ENCODE measurements at regions not wholly inside any gene's neighbourhood (a gene's known extent, or its start where the extent isn't known, plus 50 kb on each side); places are given as distances from the start of the nearest gene placed in this dataset.

GRCh38 chr5:56288873-56289601, 55.9 kb upstream of the ANKRD55 start (continued):
- peak; percentile 76; the same call in 1 of the 2 replicates for TF ChIP-seq JUND (IDR thresholded peaks at IDR 0.05; ENCODE audit: borderline replicate concordance, low read depth, low read length)
- peak; percentile 62; the same call in 1 of the 3 replicates for TF ChIP-seq JUND (tag; IDR thresholded peaks at IDR 0.05; ENCODE audit: borderline replicate concordance, low read depth, low read length)
- TF ChIP-seq SLC30A9 (CRISPR knock-in tag; IDR thresholded peaks at IDR 0.05) = no peak
- TF ChIP-seq TAF9B (IDR thresholded peaks at IDR 0.05; ENCODE audit: partially characterized antibody) = peak; percentile 21
- TF ChIP-seq ZBTB17 (CRISPR knock-in tag; IDR thresholded peaks at IDR 0.05) = 0 out of 2 replicates have a peak, but pooled peaks have one; percentile 17
- TF ChIP-seq ZNF79 (CRISPR knock-in tag; IDR thresholded peaks at IDR 0.05; ENCODE audit: low read depth) = no peak
- TF ChIP-seq DNMT1 (IDR thresholded peaks at IDR 0.05) = 0 out of 2 replicates have a peak, but pooled peaks have one; percentile 63
- TF ChIP-seq NFATC3 (IDR thresholded peaks at IDR 0.05) = no peak
- TF ChIP-seq PBX2 (CRISPR knock-in tag; IDR thresholded peaks at IDR 0.05; ENCODE audit: low read depth) = no peak
- TF ChIP-seq PBX2 (tag; conservative IDR thresholded peaks at IDR 0.05; ENCODE audit: low read depth) = peak; percentile 90
- TF ChIP-seq TCF7 (IDR thresholded peaks at IDR 0.05; ENCODE audit: borderline replicate concordance) = no peak
- TF ChIP-seq MCM5 (IDR thresholded peaks at IDR 0.05; ENCODE audit: low read depth) = no peak
- no peak for TF ChIP-seq EGR1 (conservative IDR thresholded peaks at IDR 0.05)
- peak; percentile 6 for TF ChIP-seq PHF20 (IDR thresholded peaks at IDR 0.05; ENCODE audit: partially characterized antibody)
- peak; percentile 41; the same call in 1 of the 2 replicates for TF ChIP-seq EP400 (IDR thresholded peaks at IDR 0.05)
- TF ChIP-seq L3MBTL2 (IDR thresholded peaks at IDR 0.05) = no peak
- no peak for TF ChIP-seq CHCHD3 (CRISPR knock-in tag; IDR thresholded peaks at IDR 0.05)
- TF ChIP-seq ID3 (CRISPR knock-in tag; IDR thresholded peaks at IDR 0.05) = no peak
- no peak for TF ChIP-seq ID3 (tag; IDR thresholded peaks at IDR 0.05)
- no peak for TF ChIP-seq ZFP30 (CRISPR knock-in tag; IDR thresholded peaks at IDR 0.05; ENCODE audit: borderline replicate concordance)
- peak in 1 of 2 experiments; percentile 75; a peak in 1 of 4 replicates for TF ChIP-seq TBL1XR1 (IDR thresholded peaks at IDR 0.05; ENCODE audit: low read length in 2 of 2)
- peak; percentile 50 for TF ChIP-seq CEBPB (tag; IDR thresholded peaks at IDR 0.05)
- TF ChIP-seq TOE1 (IDR thresholded peaks at IDR 0.05; ENCODE audit: borderline replicate concordance) = peak; percentile 59; the same call in 1 of the 2 replicates
- TF ChIP-seq TOE1 (CRISPR knock-in tag; IDR thresholded peaks at IDR 0.05; ENCODE audit: borderline replicate concordance, low read depth) = no peak
- 0 out of 4 replicates have a peak, but pooled peaks of 1 of the 2 experiments have one; percentile 10 for TF ChIP-seq SRF (CRISPR knock-in tag; IDR thresholded peaks at IDR 0.05)
- TF ChIP-seq JUN (IDR thresholded peaks at IDR 0.05; ENCODE audit: borderline replicate concordance, low read depth, low read length) = 0 out of 2 replicates have a peak, but pooled peaks have one; percentile 20
- no peak for TF ChIP-seq JUN (CRISPR knock-in tag; IDR thresholded peaks at IDR 0.05; ENCODE audit: borderline replicate concordance)
- TF ChIP-seq SRSF7 (optimal IDR thresholded peaks at IDR 0.05; ENCODE audit: low read depth, low read length) = no peak

Measured in K562 (cell line).